IMR-90 (cell line): ENCODE measurements at regions not wholly inside any gene's neighbourhood (a gene's known extent, or its start where the extent isn't known, plus 50 kb on each side); places are given as distances from the start of the nearest gene placed in this dataset.

ENCODE experiments used
- ATAC-seq: fragments of 200-7000 bp; cut with Tn5 transposase; 2 replicates; pipeline ENCODE4 v1.9.1; 2020; ENCODE audit warnings: low read depth, mild to moderate bottlenecking, moderate library complexity
- BruUV-seq: library from RNA; stranded (reverse); fragments of 400-500 nt; replicated peaks from 2 replicates; lab custom pipeline; 2021; lab: Mats Ljungman, UMichigan
- CTCF ChIA-PET: fragments of 300-600 bp; formaldehyde crosslinking; extraction: SDS; loops from one replicate; lab custom pipeline; 2021; ENCODE audit warnings: antibody characterized with exemption; lab: Yijun Ruan, JAX
- POLR2A ChIA-PET: fragments of 300-600 bp; sonication (Branson Sonifier 250); formaldehyde crosslinking; loops from one replicate; lab custom pipeline; 2022; ENCODE audit warnings: antibody characterized with exemption; ENCODE audit not compliant: unreplicated experiment; lab: Charles Lee
- DNase-seq: peaks from one replicate; pipeline ENCODE4 v3.0.0; 2013
- H2AFZ ChIP-seq: replicated peaks from 2 replicates; pipeline ENCODE3; 2013; ENCODE audit warnings: low read length, mild to moderate bottlenecking; ENCODE audit not compliant: poor library complexity
- H2AK5ac ChIP-seq: 2 replicates; pipeline ENCODE4 v1.6.1; 2013; ENCODE audit warnings: low read depth, low read length, inconsistent platforms
- H2AK9ac ChIP-seq: replicated peaks from 2 replicates; pipeline ENCODE3; 2013; ENCODE audit warnings: mild to moderate bottlenecking, low read depth, low read length, moderate library complexity; ENCODE audit not compliant: poor library complexity
- H2BK120ac ChIP-seq: 2 replicates; pipeline ENCODE4 v1.6.1; 2013; ENCODE audit warnings: low read depth, low read length, inconsistent platforms
- H2BK15ac ChIP-seq: 3 replicates; pipeline ENCODE4 v1.6.1; 2013; ENCODE audit warnings: low read depth, low read length, inconsistent platforms
- H2BK20ac ChIP-seq: 2 replicates; pipeline ENCODE4 v1.6.1; 2013; ENCODE audit warnings: low read depth, mild to moderate bottlenecking, inconsistent platforms, low read length, moderate library complexity
- H2BK5ac ChIP-seq: 2 replicates; pipeline ENCODE4 v1.6.1; 2013; ENCODE audit warnings: mild to moderate bottlenecking, low read depth, low read length, inconsistent platforms; ENCODE audit not compliant: poor library complexity, severe bottlenecking
- H3K14ac ChIP-seq: replicated peaks from 2 replicates; pipeline ENCODE4 v1.6.1; 2013; ENCODE audit warnings: low read depth, low read length, inconsistent platforms
- H3K18ac ChIP-seq: 2 replicates; pipeline ENCODE4 v1.6.1; 2013; ENCODE audit warnings: low read depth, low read length, control low read depth
- H3K23ac ChIP-seq: 2 replicates; pipeline ENCODE4 v1.6.1; 2013; ENCODE audit warnings: low read depth, low read length, inconsistent platforms
- H3K27ac ChIP-seq: 2 replicates; pipeline ENCODE4 v1.5.1; 2013; ENCODE audit warnings: mild to moderate bottlenecking, control low read depth, low read length; ENCODE audit not compliant: insufficient read depth
- H3K27me3 ChIP-seq: 2 replicates; pipeline ENCODE4 v1.6.1; 2013; ENCODE audit warnings: low read length; ENCODE audit not compliant: control insufficient read depth, insufficient read depth
- H3K36me3 ChIP-seq: 2 replicates; pipeline ENCODE4 v1.6.1; 2013; ENCODE audit warnings: low read length, mixed read lengths; ENCODE audit not compliant: control insufficient read depth, insufficient read depth
- H3K4ac ChIP-seq: 2 replicates; pipeline ENCODE4 v1.6.1; 2013; ENCODE audit warnings: low read depth, low read length, inconsistent platforms
- H3K4me1 ChIP-seq: 2 replicates; pipeline ENCODE4 v1.6.1; 2013; ENCODE audit warnings: low read length, mixed read lengths; ENCODE audit not compliant: control insufficient read depth, insufficient read depth
- H3K4me2 ChIP-seq: 2 replicates; pipeline ENCODE4 v1.6.1; 2013; ENCODE audit warnings: low read depth, mild to moderate bottlenecking, control low read depth, low read length, moderate library complexity
- H3K4me3 ChIP-seq: 2 replicates; pipeline ENCODE4 v1.5.1; 2013; ENCODE audit warnings: low read depth, mild to moderate bottlenecking, control low read depth, low read length, moderate library complexity; ENCODE audit not compliant: insufficient read depth
- H3K56ac ChIP-seq: 2 replicates; pipeline ENCODE4 v1.6.1; 2013; ENCODE audit warnings: low read length, inconsistent platforms; ENCODE audit not compliant: insufficient read depth; ENCODE audit errors: extremely low read depth
- H3K79me1 ChIP-seq, 2 experiments: 2 replicates each; pipeline ENCODE4 v1.6.1; 2013; ENCODE audit warnings: low read length in 2 of 2, inconsistent platforms in 1 of 2, low read depth in 1 of 2
- H3K9ac ChIP-seq: 2 replicates; pipeline ENCODE4 v1.6.1; 2013; ENCODE audit warnings: low read depth, low read length, control low read depth
- H3K9me1 ChIP-seq: 2 replicates; pipeline ENCODE4 v1.6.1; 2013; ENCODE audit warnings: low read length, inconsistent platforms; ENCODE audit not compliant: insufficient read depth
- H3K9me3 ChIP-seq: 2 replicates; pipeline ENCODE4 v1.6.1; 2013; ENCODE audit warnings: low read length; ENCODE audit not compliant: control insufficient read depth, insufficient read depth
- H4K20me1 ChIP-seq: 2 replicates; pipeline ENCODE4 v1.6.1; 2013; ENCODE audit warnings: low read length, inconsistent platforms; ENCODE audit not compliant: insufficient read depth
- H4K5ac ChIP-seq: 2 replicates; pipeline ENCODE4 v1.6.1; 2013; ENCODE audit warnings: mild to moderate bottlenecking, low read depth, low read length, control low read depth
- H4K8ac ChIP-seq, 2 experiments: 2 replicates each; pipeline ENCODE4 v1.6.1; 2013; ENCODE audit warnings: low read depth in 2 of 2, low read length in 2 of 2, control low read depth in 1 of 2, inconsistent platforms in 1 of 2
- H4K91ac ChIP-seq: 2 replicates; pipeline ENCODE4 v1.6.1; 2013; ENCODE audit warnings: low read depth, low read length, inconsistent platforms; ENCODE audit not compliant: insufficient read depth
- CEBPB ChIP-seq: IDR thresholded peaks from 2 replicates; pipeline ENCODE4 v1.6.1; 2012; ENCODE audit warnings: low read depth, low read length, improper control_type of control experiment
- CTCF ChIP-seq: conservative IDR thresholded peaks from 2 replicates; pipeline ENCODE4 v1.5.1; 2012; ENCODE audit warnings: mild to moderate bottlenecking, low read depth, low read length, improper control_type of control experiment
- FOS ChIP-seq: fragments of 150-350 bp; IDR thresholded peaks from 2 replicates; pipeline ENCODE4 v1.6.1; 2016; ENCODE audit warnings: low read depth, low read length
- SMC3 ChIP-seq: fragments of 150-350 bp; IDR thresholded peaks from 2 replicates; pipeline ENCODE4 v1.6.1; 2016; ENCODE audit warnings: low read depth, mild to moderate bottlenecking, antibody characterized with exemption, low read length, moderate library complexity
- WGBS, 2 experiments: methylation state at CpG; one replicate each; pipeline versions ENCODE4 v1.1.5 to v1.1.7; 2013; ENCODE audit warnings: missing lambda C conversion rate in 2 of 2; ENCODE audit not compliant: insufficient read length in 1 of 2; ENCODE audit errors: extremely low coverage in 2 of 2; 5-methylcytosine and 5-hydroxymethylcytosine counted together
- dilution Hi-C: fragments of 300-500 bp; cut with HindIII; formaldehyde crosslinking; loops from one replicate; pipeline ENCODE4 v1.14.3; 2018; ENCODE audit warnings: low sequenced_read_pairs; ENCODE audit not compliant: unreplicated experiment
- in situ Hi-C: fragments of 300-500 bp; cut with MboI; formaldehyde crosslinking; loops from 3 replicates; pipeline ENCODE4 v1.14.3; 2019; ENCODE audit warnings: low sequenced_read_pairs, inconsistent platforms, mixed read lengths
- intact Hi-C: fragments of 100-400 bp; cut with micrococcal nuclease; formaldehyde crosslinking; loops from 2 replicates; pipeline ENCODE4 v1.10.0; 2022

DNA sequence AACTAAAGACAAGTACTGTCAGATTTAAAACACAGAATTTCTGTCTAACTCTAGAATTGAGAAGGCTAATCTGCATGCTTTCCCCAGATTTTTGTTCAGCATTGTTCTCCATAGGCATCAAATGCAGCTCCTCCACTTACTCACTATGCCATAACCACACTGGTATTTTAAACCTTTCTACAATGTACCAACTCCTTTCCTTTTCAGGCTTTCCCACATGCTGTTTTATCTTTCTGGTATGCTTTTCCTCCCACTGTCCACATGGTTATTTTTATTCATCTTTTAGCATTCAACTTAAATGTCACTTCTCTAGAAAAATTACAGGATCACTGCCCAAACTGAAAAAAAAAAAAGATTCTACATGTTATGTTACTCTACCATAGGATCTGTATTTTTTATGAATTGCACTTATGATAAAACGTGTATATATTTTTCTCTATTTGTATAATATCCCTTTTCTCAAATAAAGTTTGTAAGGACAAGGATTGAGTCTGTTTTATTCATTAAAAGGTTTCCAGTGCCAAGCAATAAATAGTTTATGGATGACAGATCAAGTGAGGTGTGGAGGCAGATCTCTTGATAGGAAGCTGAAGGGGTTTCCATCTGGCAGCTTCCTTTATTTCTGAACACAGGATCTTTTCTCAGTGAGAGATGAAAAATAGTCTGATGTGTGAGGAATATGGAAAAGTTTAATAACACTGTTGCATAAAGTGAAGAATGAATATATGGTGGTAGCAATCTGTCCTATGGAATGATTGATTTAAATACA, 1064.5 kb downstream of the ZPLD1 start:
- H3K18ac ChIP-seq: no peak overlapping the region

More for the DNA sequence above, 1064.5 kb downstream of the ZPLD1 start:
- ChIA-PET CTCF (no interaction called here), POLR2A (no interaction called here)
- no peak overlapping the region for H2AK9ac ChIP-seq
- ATAC-seq: peak; percentile 71
- H2BK15ac ChIP-seq: no peak overlapping the region
- dilution Hi-C loops (no loop called here), intact Hi-C loops (no loop called here), in situ Hi-C loops (no loop called here)
- H2BK120ac ChIP-seq: no peak overlapping the region; the same call in 1 of the 2 replicates
- H2AK5ac ChIP-seq: no peak overlapping the region
- no peak overlapping the region for H4K8ac ChIP-seq
- no peaks in the 10 kb centered on the region for H4K20me1 ChIP-seq
- H3K9me3 ChIP-seq: no peaks in the 10 kb centered on the region
- TF ChIP-seq CEBPB (no peak), CTCF (no peak), FOS (no peak), SMC3 (no peak)
- no peak overlapping the region for H4K91ac ChIP-seq
- H3K36me3 ChIP-seq: no peaks in the 10 kb centered on the region
- H4K5ac ChIP-seq: no peak overlapping the region
- H3K27me3 ChIP-seq: no peaks in the 10 kb centered on the region
- no peak overlapping the region for H3K23ac ChIP-seq
- peak; percentile 66 for DNase-seq
- H3K79me1 ChIP-seq: no peaks in the 10 kb centered on the region
- H3K4me2 ChIP-seq: no peak overlapping the region; the same call in 1 of the 2 replicates
- no peak overlapping the region for H3K27ac ChIP-seq
- no peaks in the 10 kb centered on the region for H3K4me1 ChIP-seq
- WGBS, 2 experiments: no CpG with 5 or more reads among the region's 1 CpG
- no peaks in the 10 kb centered on the region for H3K9me1 ChIP-seq
- H3K14ac ChIP-seq: no peak overlapping the region
- H3K4ac ChIP-seq: no peak overlapping the region
- H3K56ac ChIP-seq: no peak overlapping the region
- no TSS peak for BruUV-seq
- no peak overlapping the region for H3K9ac ChIP-seq
- H2AFZ ChIP-seq: no peak overlapping the region
- no peak overlapping the region for H2BK20ac ChIP-seq
- peak overlapping the region; percentile 46 for H2BK5ac ChIP-seq
- H3K4me3 ChIP-seq: no peak overlapping the region
